Stimulated activated CD4-positive, alpha-beta T cell treated with anti-CD3 and anti-CD28 coated beads, Interleukin-15, amount 100 ng/mL, for 48 hours (primary cell): ENCODE measurements at regions not wholly inside any gene's neighbourhood (a gene's known extent, or its start where the extent isn't known, plus 50 kb on each side); places are given as distances from the start of the nearest gene placed in this dataset.
"Not testable (repeated sequence)": the region's sequence is repeated elsewhere in the genome, so short reads cannot be mapped to it uniquely, and the experiment has no call there.

Experiments used
- DNase-seq, 2 donors: peaks; one replicate each; pipeline ENCODE4 v3.0.0-alpha.2; 2020; ENCODE audit warnings: low read depth in 2 of 2

- no peak for DNase-seq
Measured at GRCh38 chr5:94025788-94026473, 284.5 kb upstream of the POU5F2 start.

- DNase-seq: no peak
Measured at GRCh38 chr5:94024620-94025019, 283.2 kb upstream of the POU5F2 start.

- DNase-seq: no peak
Measured at GRCh38 chr5:94024101-94024500, 282.7 kb upstream of the POU5F2 start.

GRCh38 chr5:94021246-94021645, 279.8 kb upstream of the POU5F2 start:
- no peak for DNase-seq

- DNase-seq: no peak
Measured at GRCh38 chr5:94017579-94017978, 276.2 kb upstream of the POU5F2 start.

GRCh38 chr5:94010814-94011213, 269.4 kb upstream of the POU5F2 start:
- DNase-seq: no peak

GRCh38 chr5:94009161-94009560, 267.8 kb upstream of the POU5F2 start:
- no peak for DNase-seq

- no peak for DNase-seq
Measured at GRCh38 chr5:93998951-93999455, 257.6 kb upstream of the POU5F2 start.

- DNase-seq: no peak
Measured at GRCh38 chr5:93997562-93997961, 256.2 kb upstream of the POU5F2 start.

GRCh38 chr5:93995126-93995621, 253.8 kb upstream of the POU5F2 start:
- DNase-seq: no peak

- no peak for DNase-seq
Measured at GRCh38 chr5:93993161-93993560, 251.8 kb upstream of the POU5F2 start.

- no peak for DNase-seq
Measured at GRCh38 chr5:93990504-93991070, 249.2 kb upstream of the POU5F2 start.

GRCh38 chr5:93985940-93986570, 244.7 kb upstream of the POU5F2 start:
- DNase-seq: not testable (repeated sequence)

- no peak for DNase-seq
Measured at GRCh38 chr5:93978222-93978621, 236.8 kb upstream of the POU5F2 start.

- no peak for DNase-seq
Measured at GRCh38 chr5:93967923-93968322, 226.5 kb upstream of the POU5F2 start.

- no peak for DNase-seq
Measured at GRCh38 chr5:93964421-93964820, 223.0 kb upstream of the POU5F2 start.

GRCh38 chr5:93960042-93960441, 218.6 kb upstream of the POU5F2 start:
- no peak for DNase-seq

GRCh38 chr5:93956006-93956405, 214.6 kb upstream of the POU5F2 start:
- DNase-seq: no peak

GRCh38 chr5:93954421-93955069, 213.1 kb upstream of the POU5F2 start:
- no peak for DNase-seq

GRCh38 chr5:93953442-93953841, 212.0 kb upstream of the POU5F2 start:
- DNase-seq: no peak

GRCh38 chr5:93941897-93942296, 200.5 kb upstream of the POU5F2 start:
- no peak for DNase-seq

GRCh38 chr5:93933269-93933668, 191.9 kb upstream of the POU5F2 start:
- not testable (repeated sequence) for DNase-seq
